ENCODE measurements at regions not wholly inside any gene's neighbourhood (a gene's known extent, or its start where the extent isn't known, plus 50 kb on each side); places are given as distances from the start of the nearest gene placed in this dataset.

DNA sequence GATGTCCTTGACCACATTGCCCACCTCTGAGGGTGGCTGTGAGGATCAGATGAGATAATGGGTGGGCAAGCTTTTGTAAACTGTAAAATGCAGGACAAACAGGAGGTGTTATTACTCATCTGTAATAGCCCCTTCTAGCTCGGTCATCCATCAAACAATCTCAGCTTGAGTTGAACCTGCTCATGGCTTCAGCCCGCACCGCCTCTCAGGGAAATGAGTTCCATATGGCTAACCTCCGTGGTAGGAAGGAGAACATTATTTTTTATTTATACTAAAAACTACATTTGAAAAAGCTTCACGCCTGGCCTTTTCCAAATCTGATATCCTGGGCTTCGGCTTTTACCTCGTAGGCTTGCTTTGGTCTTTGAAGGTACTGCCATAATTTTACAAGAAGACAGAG lies 116.2 kb upstream of the USP24 start:
- no peaks in the 10 kb centered on the region for H3K36me3 Mint-ChIP-seq (ENCODE audit: low read depth)
- Histone ChIP-seq H3K4me3 (ENCODE audit: low read length) (no peak overlapping the region), H3K4me1 (ENCODE audit: control insufficient read depth, insufficient read depth, low read length) (no peaks in the 10 kb centered on the region), H3K9ac (ENCODE audit: extremely low read depth, low read length, poor library complexity, severe bottlenecking) (no peak overlapping the region), H3K9me3 (ENCODE audit: control insufficient read depth, low read length) (no peaks in the 10 kb centered on the region), H3K27me3 (ENCODE audit: control insufficient read depth, insufficient read depth, low read length, poor library complexity, severe bottlenecking) (peaks cover 87% of the 10 kb centered on the region), H3K36me3 (ENCODE audit: control insufficient read depth, insufficient read depth, low read length) (no peaks in the 10 kb centered on the region), H3K27ac (ENCODE audit: low read depth, low read length) (no peak overlapping the region)
- WGBS, 2 experiments (ENCODE audit: insufficient coverage in 1 of 2, insufficient read length in 1 of 2) = 98 to 100% methylated on average over 5 to 6 of the region's 7 CpGs
- no peak for DNase-seq
- no peak overlapping the region for H3K4me3 Mint-ChIP-seq
- no peak overlapping the region for H3K27ac Mint-ChIP-seq
- no peaks in the 10 kb centered on the region for H3K9me3 Mint-ChIP-seq
- H3K27me3 Mint-ChIP-seq (ENCODE audit: insufficient read depth) = peaks cover 87% of the 10 kb centered on the region
- H3K4me1 Mint-ChIP-seq = peaks cover 21% of the 10 kb centered on the region
- TF ChIP-seq, protein P1, sequence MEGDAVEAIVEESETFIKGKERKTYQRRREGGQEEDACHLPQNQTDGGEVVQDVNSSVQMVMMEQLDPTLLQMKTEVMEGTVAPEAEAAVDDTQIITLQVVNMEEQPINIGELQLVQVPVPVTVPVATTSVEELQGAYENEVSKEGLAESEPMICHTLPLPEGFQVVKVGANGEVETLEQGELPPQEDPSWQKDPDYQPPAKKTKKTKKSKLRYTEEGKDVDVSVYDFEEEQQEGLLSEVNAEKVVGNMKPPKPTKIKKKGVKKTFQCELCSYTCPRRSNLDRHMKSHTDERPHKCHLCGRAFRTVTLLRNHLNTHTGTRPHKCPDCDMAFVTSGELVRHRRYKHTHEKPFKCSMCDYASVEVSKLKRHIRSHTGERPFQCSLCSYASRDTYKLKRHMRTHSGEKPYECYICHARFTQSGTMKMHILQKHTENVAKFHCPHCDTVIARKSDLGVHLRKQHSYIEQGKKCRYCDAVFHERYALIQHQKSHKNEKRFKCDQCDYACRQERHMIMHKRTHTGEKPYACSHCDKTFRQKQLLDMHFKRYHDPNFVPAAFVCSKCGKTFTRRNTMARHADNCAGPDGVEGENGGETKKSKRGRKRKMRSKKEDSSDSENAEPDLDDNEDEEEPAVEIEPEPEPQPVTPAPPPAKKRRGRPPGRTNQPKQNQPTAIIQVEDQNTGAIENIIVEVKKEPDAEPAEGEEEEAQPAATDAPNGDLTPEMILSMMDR (conservative IDR thresholded peaks at IDR 0.05) = no peak

DNA sequence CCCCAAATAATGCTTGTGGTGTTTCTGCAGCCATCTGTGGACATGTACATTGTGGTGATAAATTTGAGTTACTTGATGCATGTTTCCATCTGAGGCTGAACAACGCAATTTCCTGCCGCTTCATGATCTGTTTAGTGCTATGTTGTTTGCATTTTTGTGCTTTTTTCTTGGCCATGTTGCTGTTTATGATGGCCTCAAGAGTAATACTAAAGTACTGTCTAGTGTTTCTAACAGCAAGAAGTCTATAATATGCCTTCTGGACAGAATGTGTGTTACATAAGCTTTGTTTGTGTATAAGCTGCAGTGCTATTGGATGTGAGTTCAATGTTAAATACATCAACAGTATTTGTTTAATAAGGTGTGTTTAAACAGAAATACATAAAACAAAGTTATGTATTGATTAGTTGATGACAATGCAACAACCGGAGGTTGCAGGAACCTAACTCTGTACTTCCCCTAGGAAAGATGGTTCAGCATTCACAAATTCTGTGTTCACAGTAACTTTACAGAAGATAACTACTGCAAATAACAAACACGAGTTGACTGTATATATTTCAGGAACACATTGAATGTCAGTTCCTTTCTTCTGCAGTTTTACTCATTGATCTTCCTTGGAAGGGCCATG lies 114.8 kb upstream of the USP24 start:
- H3K9ac ChIP-seq (ENCODE audit: extremely low read depth, low read length, poor library complexity, severe bottlenecking) = no peak overlapping the region
- Mint-ChIP-seq H3K27ac (no peak overlapping the region), H3K9me3 (no peaks in the 10 kb centered on the region), H3K4me1 (peaks cover 21% of the 10 kb centered on the region), H3K27me3 (ENCODE audit: insufficient read depth) (peaks cover 82% of the 10 kb centered on the region), H3K4me3 (no peak overlapping the region), H3K36me3 (ENCODE audit: low read depth) (no peaks in the 10 kb centered on the region)
- no peak overlapping the region for H3K4me3 ChIP-seq (ENCODE audit: low read length)
- no peaks in the 10 kb centered on the region for H3K4me1 ChIP-seq (ENCODE audit: control insufficient read depth, insufficient read depth, low read length)
- WGBS, 2 experiments (ENCODE audit: insufficient coverage in 1 of 2, insufficient read length in 1 of 2) = 93 to 94% methylated on average over 4 of the region's 4 CpGs
- H3K27me3 ChIP-seq (ENCODE audit: control insufficient read depth, insufficient read depth, low read length, poor library complexity, severe bottlenecking) = peaks cover 76% of the 10 kb centered on the region
- no peaks in the 10 kb centered on the region for H3K36me3 ChIP-seq (ENCODE audit: control insufficient read depth, insufficient read depth, low read length)
- no peak overlapping the region for H3K27ac ChIP-seq (ENCODE audit: low read depth, low read length)
- H3K9me3 ChIP-seq (ENCODE audit: control insufficient read depth, low read length) = no peaks in the 10 kb centered on the region
- TF ChIP-seq, protein P1 (conservative IDR thresholded peaks at IDR 0.05) = no peak
- DNase-seq = no peak

DNA sequence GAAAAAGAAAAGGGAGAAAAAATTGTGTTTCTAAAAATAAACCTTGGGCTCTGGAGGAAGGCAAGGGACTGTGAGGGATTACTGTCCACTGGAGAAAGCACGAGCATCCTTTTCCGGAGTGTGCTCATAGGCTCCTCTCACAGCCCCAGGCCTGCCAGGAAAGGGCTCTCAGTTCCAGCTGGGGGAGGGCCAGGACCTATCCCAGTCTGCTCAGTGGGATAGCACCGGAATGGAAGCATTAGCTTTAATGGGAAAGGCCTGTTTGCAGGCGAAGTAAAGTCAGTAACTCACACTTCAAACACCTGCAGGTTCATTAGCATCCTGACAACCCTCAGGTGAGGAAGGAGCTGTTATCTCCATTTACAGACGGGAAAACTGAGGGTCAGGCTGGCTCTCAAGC lies 113.9 kb upstream of the USP24 start:
- Mint-ChIP-seq H3K9me3 (no peaks in the 10 kb centered on the region), H3K27ac (no peak overlapping the region), H3K4me1 (peaks cover 21% of the 10 kb centered on the region), H3K27me3 (ENCODE audit: insufficient read depth) (peaks cover 77% of the 10 kb centered on the region), H3K4me3 (no peak overlapping the region), H3K36me3 (ENCODE audit: low read depth) (no peaks in the 10 kb centered on the region)
- Histone ChIP-seq H3K9me3 (ENCODE audit: control insufficient read depth, low read length) (no peaks in the 10 kb centered on the region), H3K27me3 (ENCODE audit: control insufficient read depth, insufficient read depth, low read length, poor library complexity, severe bottlenecking) (peaks cover 68% of the 10 kb centered on the region), H3K4me3 (ENCODE audit: low read length) (no peak overlapping the region), H3K27ac (ENCODE audit: low read depth, low read length) (no peak overlapping the region), H3K4me1 (ENCODE audit: control insufficient read depth, insufficient read depth, low read length) (no peaks in the 10 kb centered on the region), H3K36me3 (ENCODE audit: control insufficient read depth, insufficient read depth, low read length) (no peaks in the 10 kb centered on the region), H3K9ac (ENCODE audit: extremely low read depth, low read length, poor library complexity, severe bottlenecking) (no peak overlapping the region)
- peak; percentile 51 for DNase-seq
- 75 to 89% methylated on average over 4 to 5 of the region's 5 CpGs for WGBS, 2 experiments (ENCODE audit: insufficient coverage in 1 of 2, insufficient read length in 1 of 2)
- TF ChIP-seq, protein P1 (conservative IDR thresholded peaks at IDR 0.05) = no peak

Measured in endodermal cell (in vitro differentiated cells).